Panc1 (cell line): ENCODE measurements at regions not wholly inside any gene's neighbourhood (a gene's known extent, or its start where the extent isn't known, plus 50 kb on each side); places are given as distances from the start of the nearest gene placed in this dataset.

Experiments used
- ATAC-seq: fragments of 200-7000 bp; cut with Tn5 transposase; 2 replicates; pipeline ENCODE4 v1.9.1; 2020; ENCODE audit warnings: mild to moderate bottlenecking, moderate library complexity
- BruUV-seq: library from RNA; stranded (reverse); fragments of 400-500 nt; replicated peaks from 2 replicates; lab custom pipeline; 2021; lab: Mats Ljungman, UMichigan
- CTCF ChIA-PET: fragments of 300-600 bp; sonication (Branson Sonifier 250); formaldehyde crosslinking; loops from one replicate; lab custom pipeline; 2022; ENCODE audit warnings: antibody characterized with exemption; lab: Charles Lee
- POLR2A ChIA-PET: fragments of 300-600 bp; sonication (Branson Sonifier 250); formaldehyde crosslinking; loops from one replicate; lab custom pipeline; 2022; ENCODE audit warnings: antibody characterized with exemption; lab: Charles Lee
- DNase-seq: peaks from one replicate; pipeline ENCODE4 v3.0.0-alpha.2; 2010; ENCODE audit warnings: low read depth, low spot score
- H3K27ac ChIP-seq: 2 replicates; pipeline ENCODE4 v1.5.1; 2011; ENCODE audit warnings: mild to moderate bottlenecking, low read length, inconsistent platforms
- H3K27me3 ChIP-seq: fragments of 200-500 bp; sonication (Bioruptor generic); 2 replicates; pipeline ENCODE4 v1.6.0; 2014; ENCODE audit warnings: low read length, inconsistent platforms; ENCODE audit not compliant: control insufficient read depth, insufficient read depth
- H3K36me3 ChIP-seq: fragments of 200-500 bp; sonication (Bioruptor generic); 2 replicates; pipeline ENCODE4 v1.5.1; 2014; ENCODE audit warnings: inconsistent platforms, mild to moderate bottlenecking, low read length, moderate library complexity; ENCODE audit not compliant: control insufficient read depth, insufficient read depth
- H3K4me1 ChIP-seq: 2 replicates; pipeline ENCODE4 v1.5.1; 2011; ENCODE audit warnings: inconsistent platforms, mild to moderate bottlenecking, low read length, moderate library complexity; ENCODE audit not compliant: control insufficient read depth, insufficient read depth
- H3K4me3 ChIP-seq, 2 experiments: 2 replicates each; pipeline ENCODE4 v1.5.1; 2011 to 2012; ENCODE audit warnings: low read depth in 2 of 2, low read length in 2 of 2, mild to moderate bottlenecking in 2 of 2, inconsistent platforms in 1 of 2, moderate library complexity in 1 of 2
- H3K9me3 ChIP-seq: fragments of 200-500 bp; sonication (Bioruptor generic); 2 replicates; pipeline ENCODE4 v1.5.1; 2014; ENCODE audit warnings: low read depth, mild to moderate bottlenecking, inconsistent platforms, low read length, moderate library complexity; ENCODE audit not compliant: control insufficient read depth, insufficient read depth
- POLR2AphosphoS5 ChIP-seq: IDR thresholded peaks from 2 replicates; pipeline ENCODE4 v1.6.1; 2012; ENCODE audit warnings: mild to moderate bottlenecking, low read depth, low read length, moderate library complexity
- REST ChIP-seq, 2 experiments: IDR thresholded peaks; 2 replicates each; pipeline ENCODE4 v1.6.1; 2011 to 2012; ENCODE audit warnings: low read depth in 2 of 2, control low read depth in 1 of 2, low read length in 1 of 2, mild to moderate bottlenecking in 1 of 2, moderate library complexity in 1 of 2; ENCODE audit not compliant: insufficient read depth in 1 of 2
- SIN3A ChIP-seq: IDR thresholded peaks from 2 replicates; pipeline ENCODE4 v1.6.1; 2012; ENCODE audit warnings: low read depth, mild to moderate bottlenecking, low read length, moderate library complexity, borderline replicate concordance; ENCODE audit not compliant: insufficient read depth
- TCF7L2 ChIP-seq: IDR thresholded peaks from 2 replicates; pipeline ENCODE4 v1.6.1; 2011; ENCODE audit warnings: mild to moderate bottlenecking, low read depth, low read length, inconsistent platforms
- in situ Hi-C: cut with HindIII; loops from 2 replicates; pipeline ENCODE4 v1.10.0; 2016; ENCODE audit warnings: low sequenced_read_pairs, low pct_unique_long_range_greater_than_20kb
- intact Hi-C: fragments of 100-400 bp; cut with micrococcal nuclease; formaldehyde crosslinking; loops from one replicate; pipeline ENCODE4 v1.10.0; 2022; ENCODE audit not compliant: unreplicated experiment
- TF ChIP-seq, protein P1 (sequence below): fragments of 450-650 bp; IDR thresholded peaks from 2 replicates; pipeline ENCODE4 v1.5.1; 2017; ENCODE audit warnings: mild to moderate bottlenecking

- H3K36me3 ChIP-seq = no peaks in the 10 kb centered on the region
- no peak overlapping the region for H3K4me3 ChIP-seq
- intact Hi-C loops (no loop called here), in situ Hi-C loops (no loop called here)
- no TSS peak for BruUV-seq
- ChIA-PET CTCF (no interaction called here), POLR2A (no interaction called here)
- DNase-seq = no peak
- H3K27ac ChIP-seq = no peak overlapping the region
- TF ChIP-seq, protein P1, sequence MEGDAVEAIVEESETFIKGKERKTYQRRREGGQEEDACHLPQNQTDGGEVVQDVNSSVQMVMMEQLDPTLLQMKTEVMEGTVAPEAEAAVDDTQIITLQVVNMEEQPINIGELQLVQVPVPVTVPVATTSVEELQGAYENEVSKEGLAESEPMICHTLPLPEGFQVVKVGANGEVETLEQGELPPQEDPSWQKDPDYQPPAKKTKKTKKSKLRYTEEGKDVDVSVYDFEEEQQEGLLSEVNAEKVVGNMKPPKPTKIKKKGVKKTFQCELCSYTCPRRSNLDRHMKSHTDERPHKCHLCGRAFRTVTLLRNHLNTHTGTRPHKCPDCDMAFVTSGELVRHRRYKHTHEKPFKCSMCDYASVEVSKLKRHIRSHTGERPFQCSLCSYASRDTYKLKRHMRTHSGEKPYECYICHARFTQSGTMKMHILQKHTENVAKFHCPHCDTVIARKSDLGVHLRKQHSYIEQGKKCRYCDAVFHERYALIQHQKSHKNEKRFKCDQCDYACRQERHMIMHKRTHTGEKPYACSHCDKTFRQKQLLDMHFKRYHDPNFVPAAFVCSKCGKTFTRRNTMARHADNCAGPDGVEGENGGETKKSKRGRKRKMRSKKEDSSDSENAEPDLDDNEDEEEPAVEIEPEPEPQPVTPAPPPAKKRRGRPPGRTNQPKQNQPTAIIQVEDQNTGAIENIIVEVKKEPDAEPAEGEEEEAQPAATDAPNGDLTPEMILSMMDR = no peak
- TF ChIP-seq TCF7L2 (no peak), POLR2AphosphoS5 (no peak)
- ATAC-seq = no peak
- no peaks in the 10 kb centered on the region for H3K27me3 ChIP-seq
- H3K4me1 ChIP-seq = no peaks in the 10 kb centered on the region
- no peaks in the 10 kb centered on the region for H3K9me3 ChIP-seq
Measured at GRCh38 chr13:65125236-65125635, 2104.9 kb downstream of the PCDH9 start.

DNA sequence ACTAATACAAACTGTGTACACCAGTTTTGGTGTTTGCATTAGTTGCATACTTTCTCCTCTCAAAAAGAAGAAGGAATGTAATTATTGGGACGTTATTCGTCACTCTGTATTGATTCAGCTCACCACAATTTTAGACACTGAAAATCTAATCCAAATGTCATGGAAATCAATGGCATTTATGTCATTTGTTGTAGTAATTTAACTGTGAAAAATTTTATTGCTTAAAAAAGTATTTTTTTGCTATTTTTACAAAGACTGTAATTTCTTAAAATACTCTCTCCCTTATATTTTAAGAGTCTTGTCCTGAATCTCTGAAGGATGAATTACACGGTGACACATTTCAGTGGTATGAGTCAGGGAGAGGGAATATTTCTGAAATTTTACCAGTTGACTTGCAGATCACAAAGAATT, 2117.6 kb downstream of the PCDH9 start:
- intact Hi-C loops = no loop called here
- Histone ChIP-seq H3K27ac (no peak overlapping the region), H3K27me3 (no peaks in the 10 kb centered on the region), H3K9me3 (no peaks in the 10 kb centered on the region), H3K4me3 (no peak overlapping the region), H3K36me3 (no peaks in the 10 kb centered on the region), H3K4me1 (no peaks in the 10 kb centered on the region; the same call in 1 of the 2 replicates)
- TF ChIP-seq REST (IDR thresholded peaks at IDR 0.05; ENCODE audit: insufficient read depth in 1 of 2, low read depth in 2 of 2, low read length in 1 of 2) (no peak), POLR2AphosphoS5 (no peak), SIN3A (no peak), TCF7L2 (no peak)
- TF ChIP-seq, protein P1 = no peak
- no peak for ATAC-seq
- ChIA-PET CTCF (no interaction called here), POLR2A (no interaction called here)
- in situ Hi-C loops = no loop called here
- BruUV-seq = no TSS peak
- DNase-seq = peak; percentile 4
